B cell (primary cell): ENCODE measurements at regions not wholly inside any gene's neighbourhood (a gene's known extent, or its start where the extent isn't known, plus 50 kb on each side); places are given as distances from the start of the nearest gene placed in this dataset.

Source experiments
- ATAC-seq: fragments of 200-7000 bp; cut with Tn5 transposase; one replicate; pipeline ENCODE4 v1.10.0; 2021; ENCODE audit warnings: low read depth, mild to moderate bottlenecking, moderate number of reproducible peaks, moderate library complexity
- CTCF ChIA-PET: fragments of 350-600 bp; sonication (Branson Sonifier 250); formaldehyde crosslinking; loops from one replicate; lab custom pipeline; 2021; ENCODE audit warnings: antibody characterized with exemption, inconsistent platforms; lab: Charles Lee
- POLR2A ChIA-PET: fragments of 350-600 bp; sonication (Branson Sonifier 250); formaldehyde crosslinking; loops from one replicate; lab custom pipeline; 2021; ENCODE audit warnings: antibody characterized with exemption; lab: Charles Lee
- DNase-seq: peaks from one replicate; pipeline ENCODE4 v3.0.0; 2013
- H2AFZ ChIP-seq: 2 replicates; pipeline ENCODE4 v1.6.1; 2012; ENCODE audit warnings: mild to moderate bottlenecking, low read depth, low read length; ENCODE audit not compliant: insufficient read depth, poor library complexity, severe bottlenecking
- H3K27ac ChIP-seq, 2 donors: 1 replicate in 1 of 2; 2 replicates in 1 of 2; pipeline ENCODE4 v1.5.1; 2012 to 2013; ENCODE audit warnings: low read length in 2 of 2, mild to moderate bottlenecking in 2 of 2, moderate library complexity in 1 of 2
- H3K27me3 ChIP-seq, 4 experiments: fragments of 200-600 bp in 1 of 4; sonication (generic) in 1 of 4; replicated peaks in 1 of 4; 1 replicate in 2 of 4; 2 replicates in 2 of 4; pipeline versions ENCODE4 v1.6.1 to v1.7.0; 2013 to 2016; ENCODE audit warnings: low read length in 3 of 4, mild to moderate bottlenecking in 2 of 4, mixed read lengths in 1 of 4, moderate library complexity in 1 of 4; ENCODE audit not compliant: insufficient read depth in 4 of 4, control insufficient read depth in 3 of 4; ENCODE audit errors: control extremely low read depth in 1 of 4
- H3K36me3 ChIP-seq, 2 experiments: replicated peaks in 1 of 2; 1 replicate in 1 of 2; 2 replicates in 1 of 2; pipeline versions ENCODE4 v1.6.1 to v1.7.1; 2013; ENCODE audit warnings: low read length in 1 of 2; ENCODE audit not compliant: insufficient read depth in 2 of 2, control insufficient read depth in 1 of 2; ENCODE audit errors: control extremely low read depth in 1 of 2, extremely low read depth in 1 of 2
- H3K4me1 ChIP-seq, 2 donors: fragments of 200-600 bp in 1 of 2; sonication (generic) in 1 of 2; 1 replicate in 1 of 2; 2 replicates in 1 of 2; pipeline versions ENCODE4 v1.5.1 to v1.6.1; 2013 to 2017; ENCODE audit warnings: low read length in 2 of 2; ENCODE audit not compliant: control insufficient read depth in 2 of 2, insufficient read depth in 2 of 2
- H3K4me2 ChIP-seq: replicated peaks from 2 replicates; pipeline ENCODE3; 2012; ENCODE audit warnings: mild to moderate bottlenecking, low read depth, low read length; ENCODE audit not compliant: poor library complexity, severe bottlenecking
- H3K4me3 ChIP-seq, 5 experiments: fragments of 200-600 bp in 1 of 5; sonication (generic) in 1 of 5; 1 replicate in 3 of 5; 2 replicates in 2 of 5; pipeline versions ENCODE4 v1.5.1 to v1.7.0; 2011 to 2016; ENCODE audit warnings: low read length in 4 of 5, mild to moderate bottlenecking in 4 of 5, low read depth in 2 of 5, control low read depth in 1 of 5, moderate library complexity in 1 of 5; ENCODE audit not compliant: insufficient read depth in 1 of 5; ENCODE audit errors: control extremely low read depth in 1 of 5, extremely low read depth in 1 of 5
- H3K79me2 ChIP-seq: fragments of 200-600 bp; sonication (generic); one replicate; pipeline ENCODE4 v1.6.0; 2016; ENCODE audit warnings: low read length; ENCODE audit not compliant: control insufficient read depth, insufficient read depth
- H3K9ac ChIP-seq: fragments of 200-600 bp; sonication (generic); 2 replicates; pipeline ENCODE4 v1.6.1; 2017; ENCODE audit warnings: mild to moderate bottlenecking, low read length, moderate library complexity
- H3K9me3 ChIP-seq, 3 donors: one replicate each; pipeline versions ENCODE4 v1.6.1 to v1.7.1; 2013; ENCODE audit warnings: low read length in 2 of 3; ENCODE audit not compliant: control insufficient read depth in 2 of 3, insufficient read depth in 1 of 3; ENCODE audit errors: control extremely low read depth in 1 of 3
- H4K20me1 ChIP-seq: 2 replicates; pipeline ENCODE4 v1.6.0; 2012; ENCODE audit warnings: mild to moderate bottlenecking, low read length; ENCODE audit not compliant: insufficient read depth, control insufficient read depth, poor library complexity, severe bottlenecking
- H3K27ac Mint-ChIP-seq: one replicate; pipeline ENCODE4 v1.8.0; 2021; ENCODE audit warnings: mixed read lengths
- H3K27me3 Mint-ChIP-seq: one replicate; pipeline ENCODE4 v1.8.0; 2021; ENCODE audit warnings: mixed read lengths
- H3K4me1 Mint-ChIP-seq: one replicate; pipeline ENCODE4 v1.8.0; 2021; ENCODE audit warnings: mixed read lengths
- H3K4me3 Mint-ChIP-seq: one replicate; pipeline ENCODE4 v1.8.0; 2021; ENCODE audit warnings: mixed read lengths
- H3K9me3 Mint-ChIP-seq: one replicate; pipeline ENCODE4 v1.8.0; 2022; ENCODE audit warnings: mixed read lengths; ENCODE audit not compliant: insufficient read depth
- CTCF ChIP-seq: fragments of 200-600 bp; IDR thresholded peaks from one replicate; pipeline ENCODE4 v1.8.0; 2022; ENCODE audit warnings: antibody characterized with exemption, mild to moderate bottlenecking
- EZH2 ChIP-seq: IDR thresholded peaks from 2 replicates; pipeline ENCODE4 v1.6.1; 2012; ENCODE audit warnings: borderline replicate concordance, low read depth, mild to moderate bottlenecking, moderate library complexity, low read length; ENCODE audit not compliant: insufficient read depth, poor library complexity, severe bottlenecking
- WGBS: methylation state at CpG from one replicate; pipeline ENCODE4 v1.1.5; 2013; ENCODE audit warnings: missing lambda C conversion rate; ENCODE audit not compliant: insufficient coverage; 5-methylcytosine and 5-hydroxymethylcytosine counted together
- intact Hi-C: fragments of 100-400 bp; cut with micrococcal nuclease; formaldehyde crosslinking; loops from one replicate; pipeline ENCODE4 v1.10.0; 2022

- H3K27me3 Mint-ChIP-seq: no peaks in the 10 kb centered on the region
- Histone ChIP-seq H3K9me3 (no peaks in the 10 kb centered on the region), H3K9ac (no peak overlapping the region), H3K36me3 (no peaks in the 10 kb centered on the region), H2AFZ (no peak overlapping the region), H3K27me3 (no peaks in the 10 kb centered on the region), H3K79me2 (no peaks in the 10 kb centered on the region), H4K20me1 (no peaks in the 10 kb centered on the region), H3K4me2 (no peak overlapping the region), H3K4me1 (no peaks in the 10 kb centered on the region), H3K27ac (no peak overlapping the region), H3K4me3 (no peak overlapping the region)
- ChIA-PET POLR2A (no interaction called here), CTCF (no interaction called here)
- no peak for TF ChIP-seq EZH2
- no peak for TF ChIP-seq CTCF
- no peak overlapping the region for H3K27ac Mint-ChIP-seq
- intact Hi-C loops: no loop called here
- WGBS: no CpG with 5 or more reads among the region's 4 CpGs
- DNase-seq (no peak), ATAC-seq (no peak)
- H3K4me1 Mint-ChIP-seq: no peaks in the 10 kb centered on the region
- no peak overlapping the region for H3K4me3 Mint-ChIP-seq
- no peaks in the 10 kb centered on the region for H3K9me3 Mint-ChIP-seq
These were observed 1703.9 kb upstream of the TENM3 start for GRCh38 chr4:180539284-180539683.

DNA sequence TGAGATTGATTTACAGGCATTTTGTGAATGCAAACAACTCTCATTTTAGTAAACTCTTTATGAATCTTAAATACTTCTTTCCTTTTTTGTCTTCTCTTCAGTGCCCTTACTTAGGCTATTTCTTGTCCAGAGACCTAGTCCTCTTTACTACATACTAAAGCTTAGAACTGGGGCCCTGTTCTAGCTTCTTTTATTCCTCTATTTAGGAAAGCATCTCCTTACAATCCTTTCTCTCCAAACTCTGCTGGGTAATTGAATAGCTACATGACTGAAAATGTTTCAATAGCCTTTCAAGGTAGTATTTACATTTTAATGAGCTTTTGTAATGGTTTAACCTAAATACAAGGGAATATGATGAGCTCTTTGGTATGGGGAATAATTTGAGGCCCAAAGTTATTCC lies 1701.5 kb upstream of the TENM3 start:
- ChIA-PET POLR2A (no interaction called here), CTCF (no interaction called here)
- Histone ChIP-seq H3K4me2 (no peak overlapping the region), H3K4me3 (no peak overlapping the region), H3K79me2 (no peaks in the 10 kb centered on the region), H3K36me3 (no peaks in the 10 kb centered on the region), H3K27ac (no peak overlapping the region), H3K9me3 (peaks cover 0 to 1% (median 0%) of the 10 kb centered on the region in 3 donors), H3K27me3 (no peaks in the 10 kb centered on the region), H2AFZ (no peak overlapping the region), H3K4me1 (no peaks in the 10 kb centered on the region), H4K20me1 (no peaks in the 10 kb centered on the region), H3K9ac (no peak overlapping the region)
- no peak overlapping the region for H3K4me3 Mint-ChIP-seq
- no peak overlapping the region for H3K27ac Mint-ChIP-seq
- no peaks in the 10 kb centered on the region for H3K9me3 Mint-ChIP-seq
- no peak for ATAC-seq
- DNase-seq: no peak
- no peaks in the 10 kb centered on the region for H3K4me1 Mint-ChIP-seq
- TF ChIP-seq EZH2 (no peak), CTCF (no peak)
- no peaks in the 10 kb centered on the region for H3K27me3 Mint-ChIP-seq
- intact Hi-C loops: no loop called here
